Fibroblast of villous mesenchyme (primary cell): ENCODE measurements at regions not wholly inside any gene's neighbourhood (a gene's known extent, or its start where the extent isn't known, plus 50 kb on each side); places are given as distances from the start of the nearest gene placed in this dataset.

Source experiments
- DNase-seq: peaks from one replicate; pipeline ENCODE4 v3.0.0-alpha.2; 2010; ENCODE audit warnings: low read depth
- H3K4me3 ChIP-seq: 2 replicates; pipeline ENCODE4 v1.5.1; 2011; ENCODE audit warnings: low read depth, mild to moderate bottlenecking, low read length
- TF ChIP-seq, protein P1 (sequence below): IDR thresholded peaks from 2 replicates; pipeline ENCODE4 v1.5.1; 2012; ENCODE audit warnings: low read depth, mild to moderate bottlenecking, low read length; ENCODE audit not compliant: insufficient read depth

- H3K4me3 ChIP-seq = no peak overlapping the region
- DNase-seq = no peak
- TF ChIP-seq, protein P1, sequence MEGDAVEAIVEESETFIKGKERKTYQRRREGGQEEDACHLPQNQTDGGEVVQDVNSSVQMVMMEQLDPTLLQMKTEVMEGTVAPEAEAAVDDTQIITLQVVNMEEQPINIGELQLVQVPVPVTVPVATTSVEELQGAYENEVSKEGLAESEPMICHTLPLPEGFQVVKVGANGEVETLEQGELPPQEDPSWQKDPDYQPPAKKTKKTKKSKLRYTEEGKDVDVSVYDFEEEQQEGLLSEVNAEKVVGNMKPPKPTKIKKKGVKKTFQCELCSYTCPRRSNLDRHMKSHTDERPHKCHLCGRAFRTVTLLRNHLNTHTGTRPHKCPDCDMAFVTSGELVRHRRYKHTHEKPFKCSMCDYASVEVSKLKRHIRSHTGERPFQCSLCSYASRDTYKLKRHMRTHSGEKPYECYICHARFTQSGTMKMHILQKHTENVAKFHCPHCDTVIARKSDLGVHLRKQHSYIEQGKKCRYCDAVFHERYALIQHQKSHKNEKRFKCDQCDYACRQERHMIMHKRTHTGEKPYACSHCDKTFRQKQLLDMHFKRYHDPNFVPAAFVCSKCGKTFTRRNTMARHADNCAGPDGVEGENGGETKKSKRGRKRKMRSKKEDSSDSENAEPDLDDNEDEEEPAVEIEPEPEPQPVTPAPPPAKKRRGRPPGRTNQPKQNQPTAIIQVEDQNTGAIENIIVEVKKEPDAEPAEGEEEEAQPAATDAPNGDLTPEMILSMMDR = no peak
Measured at GRCh38 chr2:138336146-138336545, 165.4 kb upstream of the SPOPL start.

- TF ChIP-seq, protein P1 = no peak
- H3K4me3 ChIP-seq = no peak overlapping the region
- no peak for DNase-seq
Measured at GRCh38 chr2:138355244-138355643, 146.3 kb upstream of the SPOPL start.

- no peak overlapping the region for H3K4me3 ChIP-seq
- TF ChIP-seq, protein P1 = no peak
- peak; percentile 72 for DNase-seq
Measured at GRCh38 chr2:138356178-138356577, 145.4 kb upstream of the SPOPL start.

DNA sequence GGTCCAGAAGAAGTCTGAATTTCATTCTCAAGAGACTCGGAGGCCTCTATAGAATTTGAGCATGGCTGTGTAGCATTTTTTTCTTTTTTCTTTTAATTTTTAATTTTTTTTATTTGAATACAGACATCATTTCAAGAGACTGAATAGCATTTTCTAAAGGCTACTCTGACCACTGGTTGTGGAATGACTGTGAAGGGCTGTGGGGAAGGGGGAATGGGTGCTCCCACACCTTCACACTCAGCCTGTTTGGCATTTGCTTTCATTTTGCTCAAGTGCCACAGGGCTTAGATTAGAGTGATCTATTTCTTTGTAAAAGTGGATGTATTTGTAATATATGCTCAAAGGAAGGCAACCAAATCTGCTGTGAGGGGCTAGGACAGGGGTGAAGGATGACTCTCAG, 142.0 kb upstream of the SPOPL start:
- TF ChIP-seq, protein P1 = no peak
- DNase-seq = no peak
- H3K4me3 ChIP-seq = no peak overlapping the region

GRCh38 chr2:138364554-138365162, 136.9 kb upstream of the SPOPL start:
- TF ChIP-seq, protein P1 = no peak
- no peak overlapping the region for H3K4me3 ChIP-seq
- peak; percentile 55 for DNase-seq

DNA sequence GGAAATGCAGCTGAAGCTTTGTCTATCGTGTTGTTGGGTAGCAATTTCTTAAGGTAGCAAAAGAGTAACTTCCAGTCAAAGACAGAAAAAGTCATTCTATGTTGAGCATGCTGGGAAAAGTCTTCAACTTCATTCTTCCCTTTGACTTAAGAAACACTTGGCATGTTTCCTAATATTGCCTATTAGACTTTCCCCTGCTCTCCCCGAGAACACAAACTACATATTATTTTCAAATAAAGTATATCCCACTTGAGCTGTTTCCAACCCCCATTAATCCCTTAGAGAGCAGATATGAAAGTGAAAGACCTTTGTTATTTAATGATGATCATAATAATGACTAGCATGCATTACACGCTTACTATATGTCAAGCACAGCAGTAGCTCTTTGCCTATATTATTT, 136.0 kb upstream of the SPOPL start:
- TF ChIP-seq, protein P1 = no peak
- DNase-seq = no peak
- H3K4me3 ChIP-seq = no peak overlapping the region

GRCh38 chr2:138369856-138370255, 131.7 kb upstream of the SPOPL start:
- H3K4me3 ChIP-seq = no peak overlapping the region
- TF ChIP-seq, protein P1 = no peak
- no peak for DNase-seq
